Keratinocyte (primary cell): ENCODE measurements at regions not wholly inside any gene's neighbourhood (a gene's known extent, or its start where the extent isn't known, plus 50 kb on each side); places are given as distances from the start of the nearest gene placed in this dataset.

Experiments used
- DNase-seq: peaks from one replicate; pipeline ENCODE4 v3.0.0-alpha.2; 2011; ENCODE audit warnings: low read depth, missing footprints, low spot score
- FAIRE-seq: peaks from 2 replicates; lab custom pipeline; 2011; peaks lifted over from hg19 to GRCh38; lab: Jason Lieb, UNC
- H2AFZ ChIP-seq: 2 replicates; pipeline ENCODE4 v1.6.0; 2012; ENCODE audit warnings: low read length, control low read depth, inconsistent platforms; ENCODE audit not compliant: control insufficient read depth
- H3K27ac ChIP-seq: 2 replicates; pipeline ENCODE4 v1.5.1; 2011; ENCODE audit warnings: low read length; ENCODE audit not compliant: control insufficient read depth, insufficient read depth
- H3K27me3 ChIP-seq: 3 replicates; pipeline ENCODE4 v1.6.0; 2011; ENCODE audit warnings: low read length; ENCODE audit not compliant: control insufficient read depth, insufficient read depth; ENCODE audit errors: extremely low read depth
- H3K36me3 ChIP-seq, 2 experiments: 2 replicates in 1 of 2; 3 replicates in 1 of 2; pipeline ENCODE4 v1.5.1; 2011; ENCODE audit warnings: low read length in 2 of 2, mild to moderate bottlenecking in 1 of 2; ENCODE audit not compliant: control insufficient read depth in 2 of 2, insufficient read depth in 2 of 2; ENCODE audit errors: extremely low read depth in 1 of 2
- H3K4me1 ChIP-seq: 3 replicates; pipeline ENCODE4 v1.5.1; 2011; ENCODE audit warnings: low read length; ENCODE audit not compliant: control insufficient read depth, insufficient read depth; ENCODE audit errors: extremely low read depth
- H3K4me2 ChIP-seq: 3 replicates; pipeline ENCODE4 v1.6.0; 2011; ENCODE audit warnings: low read depth, low read length; ENCODE audit not compliant: control insufficient read depth, insufficient read depth; ENCODE audit errors: extremely low read depth
- H3K4me3 ChIP-seq, 3 experiments: fragments of 200-600 bp in 1 of 3; sonication (generic) in 1 of 3; 2 replicates in 2 of 3; 3 replicates in 1 of 3; pipeline ENCODE4 v1.5.1; 2011 to 2016; ENCODE audit warnings: low read length in 3 of 3, mild to moderate bottlenecking in 3 of 3, control low read depth in 2 of 3, inconsistent platforms in 1 of 3, low read depth in 1 of 3, mixed read lengths in 1 of 3, mixed run types in 1 of 3, moderate library complexity in 1 of 3; ENCODE audit not compliant: control insufficient read depth in 2 of 3, insufficient read depth in 2 of 3; ENCODE audit errors: extremely low read depth in 1 of 3
- H3K79me2 ChIP-seq: 2 replicates; pipeline ENCODE4 v1.6.0; 2012; ENCODE audit warnings: low read length; ENCODE audit not compliant: control insufficient read depth, insufficient read depth
- H3K9ac ChIP-seq: 3 replicates; pipeline ENCODE4 v1.6.0; 2011; ENCODE audit warnings: low read length; ENCODE audit not compliant: control insufficient read depth, insufficient read depth; ENCODE audit errors: extremely low read depth
- H3K9me1 ChIP-seq: 3 replicates; pipeline ENCODE4 v1.6.0; 2011; ENCODE audit warnings: low read length; ENCODE audit not compliant: control insufficient read depth, insufficient read depth; ENCODE audit errors: extremely low read depth
- H3K9me3 ChIP-seq: 2 replicates; pipeline ENCODE4 v1.5.1; 2012; ENCODE audit warnings: low read depth, low read length; ENCODE audit not compliant: control insufficient read depth
- H4K20me1 ChIP-seq: 3 replicates; pipeline ENCODE4 v1.6.0; 2011; ENCODE audit warnings: low read length; ENCODE audit not compliant: control insufficient read depth, insufficient read depth; ENCODE audit errors: extremely low read depth
- EZH2 ChIP-seq: IDR thresholded peaks from one replicate; pipeline ENCODE4 v1.6.1; 2012; ENCODE audit warnings: inconsistent platforms, mild to moderate bottlenecking, low read length, moderate library complexity
- dilution Hi-C: fragments of 300-500 bp; cut with MboI; formaldehyde crosslinking; loops from one replicate; pipeline ENCODE4 v1.7.0; 2020; ENCODE audit warnings: low sequenced_read_pairs; ENCODE audit not compliant: extremely low pct_ligation_motif_present
- TF ChIP-seq, protein P1 (sequence below), 3 experiments: IDR thresholded peaks in 1 of 3; conservative IDR thresholded peaks in 1 of 3; optimal IDR thresholded peaks in 1 of 3; 2 replicates in 2 of 3; 3 replicates in 1 of 3; pipeline versions ENCODE3 to v1.5.1; 2011; ENCODE audit warnings: low read length in 3 of 3, mild to moderate bottlenecking in 3 of 3, moderate library complexity in 2 of 3, control low read depth in 1 of 3, inconsistent platforms in 1 of 3; ENCODE audit not compliant: insufficient read depth in 2 of 3; ENCODE audit errors: extremely low read depth in 1 of 3

DNA sequence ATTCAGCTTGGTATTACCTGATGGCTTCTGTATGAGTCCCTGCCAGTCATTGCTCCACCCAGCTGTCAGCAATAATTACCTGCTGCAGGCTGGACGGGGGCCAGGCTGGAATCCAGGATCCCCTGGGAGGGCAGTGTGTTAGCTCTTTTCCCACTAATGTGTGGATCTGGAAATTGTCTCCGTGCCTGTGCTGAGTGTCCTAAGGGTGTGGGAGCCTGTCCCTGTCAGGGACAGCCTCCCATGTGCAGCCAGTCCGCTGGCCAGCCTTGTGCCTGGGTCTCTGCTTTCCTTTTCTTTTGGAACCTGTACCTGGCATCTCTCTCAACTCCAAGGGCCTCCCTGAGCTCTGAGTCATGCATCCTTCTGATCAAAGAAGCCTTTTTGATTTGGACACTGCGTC lies 107.2 kb upstream of the SPRED2 start:
- no peak for FAIRE-seq
- no peaks in the 10 kb centered on the region for H4K20me1 ChIP-seq
- no peak for DNase-seq
- TF ChIP-seq EZH2: no peak
- TF ChIP-seq, protein P1, sequence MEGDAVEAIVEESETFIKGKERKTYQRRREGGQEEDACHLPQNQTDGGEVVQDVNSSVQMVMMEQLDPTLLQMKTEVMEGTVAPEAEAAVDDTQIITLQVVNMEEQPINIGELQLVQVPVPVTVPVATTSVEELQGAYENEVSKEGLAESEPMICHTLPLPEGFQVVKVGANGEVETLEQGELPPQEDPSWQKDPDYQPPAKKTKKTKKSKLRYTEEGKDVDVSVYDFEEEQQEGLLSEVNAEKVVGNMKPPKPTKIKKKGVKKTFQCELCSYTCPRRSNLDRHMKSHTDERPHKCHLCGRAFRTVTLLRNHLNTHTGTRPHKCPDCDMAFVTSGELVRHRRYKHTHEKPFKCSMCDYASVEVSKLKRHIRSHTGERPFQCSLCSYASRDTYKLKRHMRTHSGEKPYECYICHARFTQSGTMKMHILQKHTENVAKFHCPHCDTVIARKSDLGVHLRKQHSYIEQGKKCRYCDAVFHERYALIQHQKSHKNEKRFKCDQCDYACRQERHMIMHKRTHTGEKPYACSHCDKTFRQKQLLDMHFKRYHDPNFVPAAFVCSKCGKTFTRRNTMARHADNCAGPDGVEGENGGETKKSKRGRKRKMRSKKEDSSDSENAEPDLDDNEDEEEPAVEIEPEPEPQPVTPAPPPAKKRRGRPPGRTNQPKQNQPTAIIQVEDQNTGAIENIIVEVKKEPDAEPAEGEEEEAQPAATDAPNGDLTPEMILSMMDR (optimal IDR thresholded peaks at IDR 0.05 in 1 of 3, IDR thresholded peaks at IDR 0.05 in 1 of 3, conservative IDR thresholded peaks at IDR 0.05 in 1 of 3; ENCODE audit: extremely low read depth in 1 of 3, insufficient read depth in 2 of 3, low read length in 3 of 3): no peak
- no peaks in the 10 kb centered on the region for H3K27me3 ChIP-seq
- H3K4me3 ChIP-seq: no peak overlapping the region
- H3K9ac ChIP-seq: no peak overlapping the region
- H2AFZ ChIP-seq: no peak overlapping the region
- H3K4me1 ChIP-seq: peaks cover 11% of the 10 kb centered on the region
- no peaks in the 10 kb centered on the region for H3K36me3 ChIP-seq
- no peaks in the 10 kb centered on the region for H3K9me1 ChIP-seq
- H3K4me2 ChIP-seq: no peak overlapping the region
- dilution Hi-C loops: no loop called here
- no peak overlapping the region for H3K27ac ChIP-seq
- no peaks in the 10 kb centered on the region for H3K9me3 ChIP-seq
- H3K79me2 ChIP-seq: no peaks in the 10 kb centered on the region

DNA sequence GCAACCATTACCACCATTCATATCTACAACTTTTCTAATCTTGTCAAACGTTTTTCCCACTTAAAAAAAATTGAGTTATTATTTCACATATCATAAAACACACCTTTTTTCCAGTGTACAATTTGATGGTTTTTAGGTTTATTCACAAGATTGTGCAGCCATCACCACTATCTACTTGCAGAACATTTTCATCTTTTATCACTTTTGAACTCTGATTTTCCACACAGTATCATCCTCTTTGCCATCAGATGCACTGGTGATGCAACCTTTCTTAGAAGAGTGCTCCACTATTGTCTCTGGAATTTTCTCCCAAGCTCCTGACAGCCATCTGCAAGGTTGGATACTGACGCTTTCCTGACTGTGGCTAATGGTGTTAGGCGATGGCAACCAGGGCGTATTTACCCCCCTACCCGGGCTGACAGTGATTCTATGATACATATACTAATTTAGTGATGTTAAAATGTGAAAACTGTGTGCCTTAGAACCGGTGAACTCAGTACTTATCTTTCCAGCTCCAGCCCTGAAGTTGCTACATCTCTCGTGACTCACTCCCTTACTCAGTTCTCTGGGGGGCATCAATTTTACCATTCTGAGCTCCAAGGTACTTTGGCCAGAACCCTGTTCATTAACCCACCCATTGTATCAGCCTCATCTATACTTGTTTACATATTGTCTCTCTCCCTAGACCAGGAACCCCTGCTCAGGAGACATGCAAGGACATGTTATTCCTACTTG lies 105.4 kb upstream of the SPRED2 start:
- DNase-seq: no peak
- Histone ChIP-seq H3K27me3 (no peaks in the 10 kb centered on the region), H3K4me1 (peaks cover 11% of the 10 kb centered on the region), H3K4me3 (no peak overlapping the region), H3K9me3 (no peaks in the 10 kb centered on the region), H3K9me1 (no peaks in the 10 kb centered on the region), H3K79me2 (no peaks in the 10 kb centered on the region), H3K4me2 (no peak overlapping the region), H2AFZ (peak overlapping the region; percentile 47), H3K27ac (no peak overlapping the region), H3K36me3 (no peaks in the 10 kb centered on the region), H4K20me1 (no peaks in the 10 kb centered on the region), H3K9ac (no peak overlapping the region)
- TF ChIP-seq, protein P1 (optimal IDR thresholded peaks at IDR 0.05 in 1 of 3, IDR thresholded peaks at IDR 0.05 in 1 of 3, conservative IDR thresholded peaks at IDR 0.05 in 1 of 3; ENCODE audit: extremely low read depth in 1 of 3, insufficient read depth in 2 of 3, low read length in 3 of 3): no peak
- no peak for TF ChIP-seq EZH2
- no peak for FAIRE-seq
- dilution Hi-C loops: no loop called here
